ENCODE measurements at regions not wholly inside any gene's neighbourhood (a gene's known extent, or its start where the extent isn't known, plus 50 kb on each side); places are given as distances from the start of the nearest gene placed in this dataset.

DNA sequence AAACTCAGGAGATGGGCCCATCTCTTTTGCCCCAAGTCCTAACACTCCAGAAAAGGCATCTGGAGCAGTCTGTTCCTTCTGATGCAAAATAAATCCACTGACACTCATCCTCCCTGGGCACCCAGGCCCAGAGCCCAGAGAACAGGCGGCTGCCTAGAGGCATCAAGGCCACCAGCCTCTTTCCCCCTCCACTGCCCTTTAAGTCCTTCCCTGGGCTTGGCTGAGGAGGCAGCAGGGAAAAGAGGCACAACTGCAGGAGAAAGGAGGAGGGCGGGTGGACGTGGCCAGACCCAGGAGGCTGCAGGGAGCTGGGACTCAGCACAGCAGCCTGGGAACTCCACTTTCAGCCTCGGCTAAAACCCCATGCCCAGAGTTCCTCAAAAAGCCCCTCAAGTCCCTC is 99.7 kb upstream of the ID2 start:
- intact Hi-C loops (cut with micrococcal nuclease; ENCODE audit: unreplicated experiment), result no loop called here
- Histone ChIP-seq H3K27me3 (replicated peaks; ENCODE audit: control insufficient read depth, insufficient read depth, low read length) (no peaks in the 10 kb centered on the region), H3K4me1 (peaks cover 10% of the 10 kb centered on the region; the same call in 1 of the 2 replicates), H3K4me3 (ENCODE audit: low read depth, low read length) (no peak overlapping the region), H3K9me3 (no peaks in the 10 kb centered on the region), H3K36me3 (ENCODE audit: control insufficient read depth, insufficient read depth, low read length) (no peaks in the 10 kb centered on the region)
- Mint-ChIP-seq H3K9me3 (ENCODE audit: unreplicated experiment) (no peaks in the 10 kb centered on the region), H3K4me1 (ENCODE audit: low read depth, unreplicated experiment) (peaks cover 16% of the 10 kb centered on the region), H3K4me3 (ENCODE audit: unreplicated experiment) (no peak overlapping the region), H3K27me3 (ENCODE audit: insufficient read depth, unreplicated experiment) (no peaks in the 10 kb centered on the region), H3K27ac (ENCODE audit: unreplicated experiment) (no peak overlapping the region), H3K36me3 (ENCODE audit: insufficient read depth, unreplicated experiment) (no peaks in the 10 kb centered on the region)
- TF ChIP-seq, protein P1, sequence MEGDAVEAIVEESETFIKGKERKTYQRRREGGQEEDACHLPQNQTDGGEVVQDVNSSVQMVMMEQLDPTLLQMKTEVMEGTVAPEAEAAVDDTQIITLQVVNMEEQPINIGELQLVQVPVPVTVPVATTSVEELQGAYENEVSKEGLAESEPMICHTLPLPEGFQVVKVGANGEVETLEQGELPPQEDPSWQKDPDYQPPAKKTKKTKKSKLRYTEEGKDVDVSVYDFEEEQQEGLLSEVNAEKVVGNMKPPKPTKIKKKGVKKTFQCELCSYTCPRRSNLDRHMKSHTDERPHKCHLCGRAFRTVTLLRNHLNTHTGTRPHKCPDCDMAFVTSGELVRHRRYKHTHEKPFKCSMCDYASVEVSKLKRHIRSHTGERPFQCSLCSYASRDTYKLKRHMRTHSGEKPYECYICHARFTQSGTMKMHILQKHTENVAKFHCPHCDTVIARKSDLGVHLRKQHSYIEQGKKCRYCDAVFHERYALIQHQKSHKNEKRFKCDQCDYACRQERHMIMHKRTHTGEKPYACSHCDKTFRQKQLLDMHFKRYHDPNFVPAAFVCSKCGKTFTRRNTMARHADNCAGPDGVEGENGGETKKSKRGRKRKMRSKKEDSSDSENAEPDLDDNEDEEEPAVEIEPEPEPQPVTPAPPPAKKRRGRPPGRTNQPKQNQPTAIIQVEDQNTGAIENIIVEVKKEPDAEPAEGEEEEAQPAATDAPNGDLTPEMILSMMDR (IDR thresholded peaks at IDR 0.05; ENCODE audit: insufficient read depth in 1 of 2, low read depth in 1 of 2, low read length in 1 of 2, severe bottlenecking in 1 of 2, unreplicated experiment in 1 of 2), result no peak
- DNase-seq, result no peak
- no TSS peak for BruUV-seq (replicated peaks)
- CTCF ChIA-PET, result no interaction called here
- POLR2A ChIA-PET, result no interaction called here

DNA sequence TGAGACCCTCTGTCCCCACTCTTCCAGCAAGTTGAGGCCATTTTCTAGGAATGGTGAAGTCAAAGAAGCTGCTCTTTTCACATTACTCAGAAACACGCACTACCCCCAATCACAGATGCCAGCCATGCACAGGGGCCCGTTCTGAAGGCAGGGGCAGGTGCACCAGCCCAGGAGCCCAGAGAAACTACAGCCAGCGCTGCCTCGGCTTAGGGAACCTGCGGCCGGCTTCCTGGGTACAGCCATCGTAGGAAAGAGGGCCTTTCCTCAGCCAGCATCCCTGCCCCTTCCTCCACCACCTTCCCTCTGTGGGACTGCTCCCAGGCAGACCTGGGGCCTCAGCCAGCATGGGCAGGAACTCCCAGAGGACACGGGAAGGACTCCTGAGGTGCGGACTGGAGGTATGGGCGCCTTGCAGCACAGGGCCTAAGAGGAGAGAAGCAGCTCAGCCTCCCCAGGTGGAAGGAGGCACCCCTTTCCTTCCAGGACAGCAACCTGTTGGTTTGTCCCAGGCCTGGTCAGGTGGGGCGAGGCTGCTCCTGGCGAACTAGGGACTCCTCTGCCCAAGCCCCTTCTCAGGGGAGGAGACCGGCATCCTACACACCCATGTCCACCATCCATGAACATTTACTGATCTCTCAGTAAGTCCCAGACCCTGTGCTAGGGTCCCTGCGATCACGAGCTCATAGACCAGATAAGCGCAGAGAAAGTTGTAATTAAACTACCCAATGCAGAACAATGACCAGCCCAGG is 99.0 kb upstream of the ID2 start:
- H3K4me1 ChIP-seq, result peaks cover 11% of the 10 kb centered on the region; the same call in 1 of the 2 replicates
- Mint-ChIP-seq H3K9me3 (ENCODE audit: unreplicated experiment) (no peaks in the 10 kb centered on the region), H3K36me3 (ENCODE audit: insufficient read depth, unreplicated experiment) (no peaks in the 10 kb centered on the region), H3K4me3 (ENCODE audit: unreplicated experiment) (no peak overlapping the region), H3K27ac (ENCODE audit: unreplicated experiment) (no peak overlapping the region), H3K27me3 (ENCODE audit: insufficient read depth, unreplicated experiment) (no peaks in the 10 kb centered on the region), H3K4me1 (ENCODE audit: low read depth, unreplicated experiment) (peaks cover 16% of the 10 kb centered on the region)
- TF ChIP-seq, protein P1 (IDR thresholded peaks at IDR 0.05; ENCODE audit: insufficient read depth in 1 of 2, low read depth in 1 of 2, low read length in 1 of 2, severe bottlenecking in 1 of 2, unreplicated experiment in 1 of 2), result no peak
- ChIA-PET CTCF (no interaction called here), POLR2A (no interaction called here)
- H3K36me3 ChIP-seq (ENCODE audit: control insufficient read depth, insufficient read depth, low read length), result no peaks in the 10 kb centered on the region
- H3K9me3 ChIP-seq, result no peaks in the 10 kb centered on the region
- DNase-seq, result no peak
- intact Hi-C loops (cut with micrococcal nuclease; ENCODE audit: unreplicated experiment), result no loop called here
- no TSS peak for BruUV-seq (replicated peaks)
- H3K27me3 ChIP-seq (replicated peaks; ENCODE audit: control insufficient read depth, insufficient read depth, low read length), result no peaks in the 10 kb centered on the region
- no peak overlapping the region for H3K4me3 ChIP-seq (ENCODE audit: low read depth, low read length)

DNA sequence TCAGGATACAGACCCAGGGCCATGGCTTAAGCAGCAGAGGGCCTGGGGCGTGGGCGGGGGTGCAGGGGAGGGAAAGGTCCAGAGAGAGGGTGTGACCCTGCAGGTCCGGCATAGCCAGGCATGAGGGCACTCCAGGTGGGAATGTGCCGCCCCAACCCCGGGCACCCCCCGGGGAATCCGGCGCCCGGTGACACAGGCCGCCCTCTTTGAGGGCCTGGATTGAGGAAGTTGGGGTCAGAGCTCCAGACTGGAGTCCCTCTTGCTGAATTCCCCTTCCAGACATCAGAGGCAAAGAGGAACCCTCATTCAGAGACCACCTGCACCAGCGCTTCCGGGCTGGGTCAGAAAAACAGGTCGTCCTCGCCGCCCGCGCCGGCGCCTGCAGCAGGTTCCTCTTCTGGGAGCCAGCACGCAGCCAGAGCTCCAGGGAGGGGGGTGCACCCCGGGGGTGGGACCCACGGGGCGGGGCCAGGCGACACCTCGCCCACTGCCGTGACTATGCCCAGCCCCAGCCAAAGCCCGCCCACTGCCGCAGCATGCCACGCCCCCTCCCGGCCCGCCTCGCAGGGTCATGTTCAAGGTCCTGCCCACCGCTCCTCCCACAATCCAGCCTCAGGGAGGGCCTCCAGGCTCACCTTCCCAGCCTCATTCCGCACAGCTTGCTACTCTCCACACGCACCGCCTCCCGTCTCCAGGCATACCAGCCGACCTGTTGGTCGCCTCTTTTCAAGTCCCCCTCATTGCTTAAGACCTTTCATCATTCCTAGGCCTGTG is 98.3 kb upstream of the ID2 start:
- intact Hi-C loops (cut with micrococcal nuclease; ENCODE audit: unreplicated experiment), result no loop called here
- CTCF ChIA-PET, result no interaction called here

More for the DNA sequence above, 98.3 kb upstream of the ID2 start:
- no peaks in the 10 kb centered on the region for H3K9me3 Mint-ChIP-seq (ENCODE audit: unreplicated experiment)
- H3K4me1 ChIP-seq, result peaks cover 11% of the 10 kb centered on the region; the same call in 1 of the 2 replicates
- peaks cover 16% of the 10 kb centered on the region for H3K4me1 Mint-ChIP-seq (ENCODE audit: low read depth, unreplicated experiment)
- TF ChIP-seq, protein P1 (IDR thresholded peaks at IDR 0.05; ENCODE audit: insufficient read depth in 1 of 2, low read depth in 1 of 2, low read length in 1 of 2, severe bottlenecking in 1 of 2, unreplicated experiment in 1 of 2), result no peak
- H3K36me3 Mint-ChIP-seq (ENCODE audit: insufficient read depth, unreplicated experiment), result no peaks in the 10 kb centered on the region
- H3K27me3 Mint-ChIP-seq (ENCODE audit: insufficient read depth, unreplicated experiment), result no peaks in the 10 kb centered on the region
- H3K4me3 ChIP-seq (ENCODE audit: low read depth, low read length), result no peak overlapping the region
- no peaks in the 10 kb centered on the region for H3K36me3 ChIP-seq (ENCODE audit: control insufficient read depth, insufficient read depth, low read length)
- H3K4me3 Mint-ChIP-seq (ENCODE audit: unreplicated experiment), result no peak overlapping the region
- POLR2A ChIA-PET, result no interaction called here
- DNase-seq, result peak in 1 of 2 experiments; percentile 56
- H3K27ac Mint-ChIP-seq (ENCODE audit: unreplicated experiment), result peak overlapping the region; percentile 3
- H3K9me3 ChIP-seq, result no peaks in the 10 kb centered on the region
- no TSS peak for BruUV-seq (replicated peaks)
- H3K27me3 ChIP-seq (replicated peaks; ENCODE audit: control insufficient read depth, insufficient read depth, low read length), result no peaks in the 10 kb centered on the region

All from Caco-2 (cell line).